Activated CD4-positive, CD25-positive, alpha-beta regulatory T cell treated with anti-CD3 and anti-CD28 coated beads, Interleukin-2, amount 50 U/mL, for 72 hours (primary cell): ENCODE measurements at regions not wholly inside any gene's neighbourhood (a gene's known extent, or its start where the extent isn't known, plus 50 kb on each side); places are given as distances from the start of the nearest gene placed in this dataset.
A peak's percentile ranks its signal among the peaks of the same experiment; 100 is the strongest.
"Not testable (repeated sequence)": the region's sequence is repeated elsewhere in the genome, so short reads cannot be mapped to it uniquely, and the experiment has no call there.

ENCODE experiments used
- DNase-seq: peaks from one replicate; pipeline ENCODE4 v3.0.0; 2021

- DNase-seq = no peak
Measured at GRCh38 chr6:137545073-137545472, 50.9 kb upstream of the OLIG3 start.

DNA sequence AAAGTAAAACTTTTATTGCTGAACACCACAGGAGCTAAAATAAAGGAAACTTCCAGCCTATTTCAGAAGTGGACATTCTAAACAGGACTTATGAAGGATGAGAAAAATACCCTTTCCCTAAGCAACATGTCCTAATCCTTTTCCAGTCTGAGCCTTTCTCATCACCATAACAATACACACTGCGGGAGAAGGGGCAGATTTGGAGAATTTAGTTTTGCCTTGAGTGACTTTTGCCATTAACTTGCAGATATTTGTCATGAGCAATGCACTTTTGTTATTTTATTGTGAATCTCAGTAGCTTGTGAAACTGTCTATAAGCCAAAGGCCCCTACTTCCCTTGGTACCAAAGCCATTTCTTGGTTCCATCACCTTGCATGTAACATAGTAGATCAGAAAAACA lies 53.0 kb upstream of the OLIG3 start:
- no peak for DNase-seq

GRCh38 chr6:137547601-137548000 lies 53.4 kb upstream of the OLIG3 start:
- DNase-seq = no peak

GRCh38 chr6:137549106-137549505 lies 54.9 kb upstream of the OLIG3 start:
- no peak for DNase-seq

DNA sequence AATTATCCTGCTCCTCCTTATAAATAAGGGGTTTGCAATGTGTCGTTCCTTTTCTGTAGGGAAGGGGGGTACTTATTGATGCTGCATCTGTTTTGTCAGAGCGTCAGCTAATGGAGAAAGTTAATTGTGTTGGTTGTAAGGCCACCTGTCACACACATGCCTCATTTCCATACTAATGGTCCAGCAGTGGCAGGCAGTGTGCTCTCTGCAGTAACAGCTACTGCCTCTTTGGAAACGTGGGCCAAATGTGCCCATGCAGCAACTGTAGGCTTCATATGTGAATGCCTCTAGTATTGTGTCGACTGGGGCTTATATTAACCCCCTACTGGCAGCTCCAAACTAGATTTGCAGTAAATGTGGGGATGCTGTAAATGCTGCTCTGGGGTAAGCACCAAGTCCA lies 56.3 kb upstream of the OLIG3 start:
- DNase-seq = no peak

GRCh38 chr6:137552146-137552545 lies 58.0 kb upstream of the OLIG3 start:
- no peak for DNase-seq

- DNase-seq = no peak
Measured at GRCh38 chr6:137552809-137553208, 58.6 kb upstream of the OLIG3 start.

- DNase-seq = peak; percentile 35
Measured at GRCh38 chr6:137559521-137560183, 65.5 kb upstream of the OLIG3 start.

DNA sequence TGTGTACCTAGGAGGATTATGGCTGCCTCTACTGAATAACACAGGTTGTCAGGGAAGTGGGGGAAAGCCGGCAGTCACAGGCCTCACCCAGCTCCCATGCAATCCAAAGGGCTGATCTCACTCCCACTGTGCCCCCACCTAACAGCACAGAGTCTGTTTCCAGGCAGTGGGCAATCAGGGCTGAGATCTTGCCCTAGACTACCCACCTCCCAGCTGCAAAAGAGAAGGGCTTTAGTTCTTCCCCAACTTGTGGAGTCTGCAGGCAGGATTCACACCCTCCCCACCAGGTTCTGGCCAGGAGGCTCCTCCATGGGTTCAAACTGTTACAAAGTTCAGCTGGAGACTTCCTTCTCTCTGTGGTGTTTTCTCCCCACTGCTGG lies 66.0 kb upstream of the OLIG3 start:
- DNase-seq = no peak

GRCh38 chr6:137568067-137568466 lies 73.9 kb upstream of the OLIG3 start:
- no peak for DNase-seq

DNA sequence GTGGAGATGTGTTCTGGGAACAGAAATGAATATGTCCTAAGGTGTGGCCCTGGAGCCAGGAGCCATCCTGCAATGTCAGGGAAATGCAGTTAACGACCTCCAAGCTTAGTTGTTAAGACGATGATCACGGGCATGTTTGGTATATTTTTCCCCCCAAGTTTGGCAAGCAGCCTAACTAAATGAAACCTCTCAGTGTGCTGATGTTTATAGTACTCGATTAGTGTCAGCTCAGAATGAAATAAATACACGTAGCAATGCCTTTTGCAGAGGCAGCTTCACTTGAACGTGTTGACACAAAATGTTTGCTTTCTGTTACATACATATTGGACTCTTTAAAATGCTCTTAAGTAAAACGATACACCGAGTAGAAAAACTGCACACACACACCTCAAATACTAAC lies 76.2 kb upstream of the OLIG3 start:
- no peak for DNase-seq

DNA sequence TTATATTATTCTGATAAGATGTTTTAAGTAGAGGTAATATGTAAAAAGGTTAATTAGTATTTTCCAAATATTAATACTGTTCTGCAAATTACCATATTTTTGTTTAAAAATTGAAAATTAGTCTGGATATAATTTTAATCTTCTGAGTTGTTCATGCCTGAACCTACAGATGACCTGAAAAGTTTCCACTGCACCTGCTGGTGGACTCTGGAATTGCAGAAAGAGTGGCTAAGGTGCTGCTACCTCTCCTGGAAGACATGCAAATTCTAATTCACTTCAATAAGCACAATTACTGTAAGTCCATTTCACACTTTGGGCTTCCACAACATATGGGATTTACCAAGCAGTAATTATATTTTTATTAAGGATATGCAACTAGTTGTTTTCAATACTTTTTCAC lies 77.7 kb upstream of the OLIG3 start:
- peak; percentile 66 for DNase-seq

- DNase-seq = no peak
Measured at GRCh38 chr6:137573739-137574138, 79.5 kb upstream of the OLIG3 start.

- DNase-seq = no peak
Measured at GRCh38 chr6:137579612-137580011, 85.4 kb upstream of the OLIG3 start.

GRCh38 chr6:137581019-137581707 lies 87.0 kb upstream of the OLIG3 start:
- DNase-seq = no peak

GRCh38 chr6:137583519-137583918 lies 89.3 kb upstream of the OLIG3 start:
- DNase-seq = not testable (repeated sequence)

GRCh38 chr6:137588472-137588871 lies 94.3 kb upstream of the OLIG3 start:
- no peak for DNase-seq

DNA sequence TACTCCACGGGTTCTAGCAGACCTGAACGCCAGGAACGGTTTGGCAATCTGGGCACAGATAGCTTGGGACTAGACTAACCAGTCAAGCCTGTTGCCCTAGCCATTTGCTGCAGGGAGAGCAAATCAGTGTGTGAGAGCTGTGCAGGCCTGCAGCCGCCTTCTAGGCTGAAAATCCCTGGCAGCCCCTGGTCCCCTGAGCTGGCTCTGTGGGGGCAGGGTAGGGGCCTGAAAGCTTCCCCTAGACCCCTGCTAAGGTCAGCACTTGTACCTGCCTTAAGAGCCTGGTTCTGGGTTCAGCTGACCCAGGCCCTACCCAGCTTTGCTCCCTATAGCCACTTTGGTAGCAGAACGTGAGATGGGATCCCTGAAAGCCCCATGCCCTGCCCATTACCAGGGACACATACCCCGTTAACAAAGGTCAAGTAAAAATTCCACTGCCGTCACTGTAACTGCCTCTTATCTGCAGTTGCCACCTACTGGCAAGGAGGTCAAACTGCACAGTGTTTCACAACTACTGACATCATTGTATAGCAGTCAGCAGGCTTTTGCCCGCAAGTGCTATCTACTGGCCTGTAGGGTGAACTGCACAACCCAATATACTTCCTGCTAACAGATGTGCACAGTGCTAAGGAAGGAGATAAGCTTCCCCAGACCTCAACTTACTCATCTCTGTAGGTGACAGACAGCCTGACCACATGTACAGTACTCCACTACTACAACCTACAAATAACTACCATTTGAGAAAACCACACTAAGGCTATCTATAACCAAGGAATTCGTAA lies 95.1 kb upstream of the OLIG3 start:
- DNase-seq = peak; percentile 34

DNA sequence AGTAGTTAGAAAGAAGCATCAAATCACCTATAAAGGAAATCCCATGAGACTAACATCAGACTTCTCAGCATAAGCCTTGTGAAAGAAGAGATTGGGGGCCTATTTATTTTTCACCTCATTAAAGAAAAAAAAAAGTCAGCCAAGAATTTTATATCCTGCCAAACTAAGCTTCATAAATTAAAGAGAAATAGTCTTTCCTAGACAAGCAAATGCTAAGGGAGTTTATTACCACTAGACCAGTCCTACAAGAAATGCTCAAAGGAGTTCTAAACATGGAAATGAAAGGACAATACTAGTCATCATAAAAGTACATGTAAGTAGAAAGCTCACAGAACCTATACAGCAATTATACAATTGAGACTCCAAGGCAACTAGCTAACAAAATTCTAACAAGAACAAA lies 96.5 kb upstream of the OLIG3 start:
- no peak for DNase-seq

- no peak for DNase-seq
Measured at GRCh38 chr6:137601471-137601870, 107.3 kb upstream of the OLIG3 start.

GRCh38 chr6:137602313-137603197 lies 108.4 kb upstream of the OLIG3 start:
- DNase-seq = no peak

DNA sequence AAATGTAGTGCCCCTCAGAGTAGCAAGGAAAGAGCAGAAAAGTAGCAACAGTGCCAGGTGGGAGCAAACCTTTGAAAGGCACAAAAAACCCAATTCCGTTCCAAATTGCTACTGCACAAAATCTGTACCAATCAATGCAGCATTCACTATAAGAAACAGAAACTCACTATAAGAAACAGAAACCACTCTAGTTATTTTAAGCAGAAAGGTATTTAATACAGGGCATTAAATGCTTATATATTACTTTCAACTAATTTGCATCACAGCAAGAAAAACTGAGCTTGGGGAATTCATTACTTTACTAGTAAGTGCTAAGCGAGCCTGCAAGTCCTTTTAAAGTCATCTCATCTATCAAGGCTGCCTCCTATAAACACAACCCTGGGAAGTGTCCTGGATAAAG lies 116.5 kb upstream of the OLIG3 start:
- no peak for DNase-seq

DNA sequence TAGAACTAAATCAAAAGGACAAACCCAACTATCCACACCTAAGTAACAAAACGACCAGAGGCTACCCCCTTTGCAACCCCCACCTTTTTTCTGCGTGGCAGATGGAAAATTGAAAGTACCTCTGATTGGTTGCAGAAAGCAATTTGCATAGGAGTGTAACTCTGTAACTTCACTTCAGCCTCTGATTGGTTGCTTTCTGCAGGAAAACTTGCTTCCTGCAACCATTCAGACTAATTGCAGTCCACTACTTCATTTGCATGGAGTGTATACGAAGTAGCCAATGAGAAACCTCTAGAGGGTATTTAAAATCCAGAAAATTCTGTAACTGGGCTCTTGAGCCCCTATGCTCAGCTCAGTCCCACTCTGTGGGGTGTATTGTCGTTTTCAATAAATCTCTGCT lies 129.1 kb upstream of the OLIG3 start:
- no peak for DNase-seq
